IMR-90 (cell line): ENCODE measurements at regions not wholly inside any gene's neighbourhood (a gene's known extent, or its start where the extent isn't known, plus 50 kb on each side); places are given as distances from the start of the nearest gene placed in this dataset.

Source experiments
- ATAC-seq: fragments of 200-7000 bp; cut with Tn5 transposase; 2 replicates; pipeline ENCODE4 v1.9.1; 2020; ENCODE audit warnings: low read depth, mild to moderate bottlenecking, moderate library complexity
- BruUV-seq: library from RNA; stranded (reverse); fragments of 400-500 nt; replicated peaks from 2 replicates; lab custom pipeline; 2021; lab: Mats Ljungman, UMichigan
- CTCF ChIA-PET: fragments of 300-600 bp; formaldehyde crosslinking; extraction: SDS; loops from one replicate; lab custom pipeline; 2021; ENCODE audit warnings: antibody characterized with exemption; lab: Yijun Ruan, JAX
- POLR2A ChIA-PET: fragments of 300-600 bp; sonication (Branson Sonifier 250); formaldehyde crosslinking; loops from one replicate; lab custom pipeline; 2022; ENCODE audit warnings: antibody characterized with exemption; ENCODE audit not compliant: unreplicated experiment; lab: Charles Lee
- DNase-seq: peaks from one replicate; pipeline ENCODE4 v3.0.0; 2013
- H2AFZ ChIP-seq: replicated peaks from 2 replicates; pipeline ENCODE3; 2013; ENCODE audit warnings: low read length, mild to moderate bottlenecking; ENCODE audit not compliant: poor library complexity
- H2AK5ac ChIP-seq: 2 replicates; pipeline ENCODE4 v1.6.1; 2013; ENCODE audit warnings: low read depth, low read length, inconsistent platforms
- H2AK9ac ChIP-seq: replicated peaks from 2 replicates; pipeline ENCODE3; 2013; ENCODE audit warnings: mild to moderate bottlenecking, low read depth, low read length, moderate library complexity; ENCODE audit not compliant: poor library complexity
- H2BK120ac ChIP-seq: 2 replicates; pipeline ENCODE4 v1.6.1; 2013; ENCODE audit warnings: low read depth, low read length, inconsistent platforms
- H2BK15ac ChIP-seq: 3 replicates; pipeline ENCODE4 v1.6.1; 2013; ENCODE audit warnings: low read depth, low read length, inconsistent platforms
- H2BK20ac ChIP-seq: 2 replicates; pipeline ENCODE4 v1.6.1; 2013; ENCODE audit warnings: low read depth, mild to moderate bottlenecking, inconsistent platforms, low read length, moderate library complexity
- H2BK5ac ChIP-seq: 2 replicates; pipeline ENCODE4 v1.6.1; 2013; ENCODE audit warnings: mild to moderate bottlenecking, low read depth, low read length, inconsistent platforms; ENCODE audit not compliant: poor library complexity, severe bottlenecking
- H3K14ac ChIP-seq: replicated peaks from 2 replicates; pipeline ENCODE4 v1.6.1; 2013; ENCODE audit warnings: low read depth, low read length, inconsistent platforms
- H3K18ac ChIP-seq: 2 replicates; pipeline ENCODE4 v1.6.1; 2013; ENCODE audit warnings: low read depth, low read length, control low read depth
- H3K23ac ChIP-seq: 2 replicates; pipeline ENCODE4 v1.6.1; 2013; ENCODE audit warnings: low read depth, low read length, inconsistent platforms
- H3K27ac ChIP-seq: 2 replicates; pipeline ENCODE4 v1.5.1; 2013; ENCODE audit warnings: mild to moderate bottlenecking, control low read depth, low read length; ENCODE audit not compliant: insufficient read depth
- H3K27me3 ChIP-seq: 2 replicates; pipeline ENCODE4 v1.6.1; 2013; ENCODE audit warnings: low read length; ENCODE audit not compliant: control insufficient read depth, insufficient read depth
- H3K36me3 ChIP-seq: 2 replicates; pipeline ENCODE4 v1.6.1; 2013; ENCODE audit warnings: low read length, mixed read lengths; ENCODE audit not compliant: control insufficient read depth, insufficient read depth
- H3K4ac ChIP-seq: 2 replicates; pipeline ENCODE4 v1.6.1; 2013; ENCODE audit warnings: low read depth, low read length, inconsistent platforms
- H3K4me1 ChIP-seq: 2 replicates; pipeline ENCODE4 v1.6.1; 2013; ENCODE audit warnings: low read length, mixed read lengths; ENCODE audit not compliant: control insufficient read depth, insufficient read depth
- H3K4me2 ChIP-seq: 2 replicates; pipeline ENCODE4 v1.6.1; 2013; ENCODE audit warnings: low read depth, mild to moderate bottlenecking, control low read depth, low read length, moderate library complexity
- H3K4me3 ChIP-seq: 2 replicates; pipeline ENCODE4 v1.5.1; 2013; ENCODE audit warnings: low read depth, mild to moderate bottlenecking, control low read depth, low read length, moderate library complexity; ENCODE audit not compliant: insufficient read depth
- H3K56ac ChIP-seq: 2 replicates; pipeline ENCODE4 v1.6.1; 2013; ENCODE audit warnings: low read length, inconsistent platforms; ENCODE audit not compliant: insufficient read depth; ENCODE audit errors: extremely low read depth
- H3K79me1 ChIP-seq, 2 experiments: 2 replicates each; pipeline ENCODE4 v1.6.1; 2013; ENCODE audit warnings: low read length in 2 of 2, inconsistent platforms in 1 of 2, low read depth in 1 of 2
- H3K9ac ChIP-seq: 2 replicates; pipeline ENCODE4 v1.6.1; 2013; ENCODE audit warnings: low read depth, low read length, control low read depth
- H3K9me1 ChIP-seq: 2 replicates; pipeline ENCODE4 v1.6.1; 2013; ENCODE audit warnings: low read length, inconsistent platforms; ENCODE audit not compliant: insufficient read depth
- H3K9me3 ChIP-seq: 2 replicates; pipeline ENCODE4 v1.6.1; 2013; ENCODE audit warnings: low read length; ENCODE audit not compliant: control insufficient read depth, insufficient read depth
- H4K20me1 ChIP-seq: 2 replicates; pipeline ENCODE4 v1.6.1; 2013; ENCODE audit warnings: low read length, inconsistent platforms; ENCODE audit not compliant: insufficient read depth
- H4K5ac ChIP-seq: 2 replicates; pipeline ENCODE4 v1.6.1; 2013; ENCODE audit warnings: mild to moderate bottlenecking, low read depth, low read length, control low read depth
- H4K8ac ChIP-seq, 2 experiments: 2 replicates each; pipeline ENCODE4 v1.6.1; 2013; ENCODE audit warnings: low read depth in 2 of 2, low read length in 2 of 2, control low read depth in 1 of 2, inconsistent platforms in 1 of 2
- H4K91ac ChIP-seq: 2 replicates; pipeline ENCODE4 v1.6.1; 2013; ENCODE audit warnings: low read depth, low read length, inconsistent platforms; ENCODE audit not compliant: insufficient read depth
- CEBPB ChIP-seq: IDR thresholded peaks from 2 replicates; pipeline ENCODE4 v1.6.1; 2012; ENCODE audit warnings: low read depth, low read length, improper control_type of control experiment
- FOS ChIP-seq: fragments of 150-350 bp; IDR thresholded peaks from 2 replicates; pipeline ENCODE4 v1.6.1; 2016; ENCODE audit warnings: low read depth, low read length
- MAZ ChIP-seq: IDR thresholded peaks from 2 replicates; pipeline ENCODE4 v1.6.1; 2012; ENCODE audit warnings: low read depth, mild to moderate bottlenecking, low read length, improper control_type of control experiment, moderate library complexity, borderline replicate concordance
- WGBS, 2 experiments: methylation state at CpG; one replicate each; pipeline versions ENCODE4 v1.1.5 to v1.1.7; 2013; ENCODE audit warnings: missing lambda C conversion rate in 2 of 2; ENCODE audit not compliant: insufficient read length in 1 of 2; ENCODE audit errors: extremely low coverage in 2 of 2; 5-methylcytosine and 5-hydroxymethylcytosine counted together
- dilution Hi-C: fragments of 300-500 bp; cut with HindIII; formaldehyde crosslinking; loops from one replicate; pipeline ENCODE4 v1.14.3; 2018; ENCODE audit warnings: low sequenced_read_pairs; ENCODE audit not compliant: unreplicated experiment
- in situ Hi-C: fragments of 300-500 bp; cut with MboI; formaldehyde crosslinking; loops from 3 replicates; pipeline ENCODE4 v1.14.3; 2019; ENCODE audit warnings: low sequenced_read_pairs, inconsistent platforms, mixed read lengths
- intact Hi-C: fragments of 100-400 bp; cut with micrococcal nuclease; formaldehyde crosslinking; loops from 2 replicates; pipeline ENCODE4 v1.10.0; 2022

DNA sequence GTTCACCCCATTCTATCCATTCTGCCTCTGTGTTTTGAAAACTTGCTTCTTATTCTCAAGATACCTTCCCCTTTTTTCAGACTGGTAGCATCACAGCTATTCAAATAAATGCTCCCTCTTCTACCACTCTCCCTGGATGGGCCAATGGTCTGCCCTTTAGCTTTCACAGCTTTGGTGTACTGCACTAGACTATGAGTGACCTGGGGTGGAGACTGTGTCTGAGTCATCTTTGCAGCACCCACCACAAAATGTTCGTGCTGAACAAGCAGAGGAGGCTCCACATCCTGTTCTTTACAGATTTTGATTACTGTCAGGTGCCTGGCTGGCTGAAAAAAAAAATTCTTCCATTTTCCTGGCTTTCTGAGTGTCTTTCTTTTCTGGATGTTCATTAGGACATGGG is 1104.1 kb upstream of the TMEM132C start:
- peak; percentile 53 for DNase-seq
- no peak overlapping the region for H3K9ac ChIP-seq

More for the DNA sequence above, 1104.1 kb upstream of the TMEM132C start:
- H3K4me3 ChIP-seq, result no peak overlapping the region
- ATAC-seq, result no peak
- BruUV-seq, result no TSS peak
- no peak overlapping the region for H4K5ac ChIP-seq
- no peak overlapping the region for H4K8ac ChIP-seq
- H3K9me3 ChIP-seq, result peaks cover 2% of the 10 kb centered on the region; the same call in 1 of the 2 replicates
- H2BK120ac ChIP-seq, result peak overlapping the region; percentile 52; the same call in 1 of the 2 replicates
- WGBS, 2 experiments, result no CpG with 5 or more reads among the region's 1 CpG
- H2BK15ac ChIP-seq, result peak overlapping the region; percentile 78; the same call in 1 of the 3 replicates
- H2BK5ac ChIP-seq, result no peak overlapping the region
- intact Hi-C loops, result no loop called here
- ChIA-PET CTCF (no interaction called here), POLR2A (no interaction called here)
- H3K36me3 ChIP-seq, result no peaks in the 10 kb centered on the region
- no peak overlapping the region for H3K27ac ChIP-seq
- dilution Hi-C loops, result no loop called here
- no peaks in the 10 kb centered on the region for H3K9me1 ChIP-seq
- H4K20me1 ChIP-seq, result no peaks in the 10 kb centered on the region
- no peak overlapping the region for H2BK20ac ChIP-seq
- no peak overlapping the region for H2AK5ac ChIP-seq
- no peaks in the 10 kb centered on the region for H3K79me1 ChIP-seq
- H3K18ac ChIP-seq, result no peak overlapping the region
- H3K23ac ChIP-seq, result no peak overlapping the region
- H3K27me3 ChIP-seq, result no peaks in the 10 kb centered on the region
- in situ Hi-C loops, result no loop called here
- H3K56ac ChIP-seq, result no peak overlapping the region
- H2AFZ ChIP-seq, result no peak overlapping the region
- H3K4me2 ChIP-seq, result no peak overlapping the region
- H3K4ac ChIP-seq, result no peak overlapping the region
- H2AK9ac ChIP-seq, result no peak overlapping the region
- no peak for TF ChIP-seq CEBPB
- TF ChIP-seq MAZ, result no peak
- 0 out of 2 replicates have a peak, but pooled peaks have one; percentile 6 for TF ChIP-seq FOS
- H3K14ac ChIP-seq, result no peak overlapping the region
- H3K4me1 ChIP-seq, result no peaks in the 10 kb centered on the region
- no peak overlapping the region for H4K91ac ChIP-seq
